ENCODE measurements at regions not wholly inside any gene's neighbourhood (a gene's known extent, or its start where the extent isn't known, plus 50 kb on each side); places are given as distances from the start of the nearest gene placed in this dataset.

- intact Hi-C loops (cut with DNase I; ENCODE audit: low total_unique reads) = no loop called here
- 65 to 76% methylated on average over 35 of the region's 35 CpGs for WGBS, 2 donors
- no peak overlapping the region for H3K4me3 ChIP-seq (ENCODE audit: low read depth, poor library complexity, severe bottlenecking)
- TF ChIP-seq CTCF (IDR thresholded peaks at IDR 0.05) (no peak), POLR2A (IDR thresholded peaks at IDR 0.05) (no peak)
- no peak for DNase-seq (ENCODE audit: low spot score in 2 of 2)
Measured at GRCh38 chr12:34377243-34378035, 355.1 kb downstream of the ALG10 start.

- intact Hi-C loops (cut with DNase I; ENCODE audit: low total_unique reads) = no loop called here
- no peak overlapping the region for H3K4me3 ChIP-seq (ENCODE audit: low read depth, poor library complexity, severe bottlenecking)
- 58 to 69% methylated on average over 16 of the region's 16 CpGs for WGBS, 2 donors
- TF ChIP-seq CTCF (IDR thresholded peaks at IDR 0.05) (no peak), POLR2A (IDR thresholded peaks at IDR 0.05) (no peak)
- DNase-seq (ENCODE audit: low spot score in 2 of 2) = no peak
Measured at GRCh38 chr12:34379142-34379541, 356.8 kb downstream of the ALG10 start.

- intact Hi-C loops (cut with DNase I; ENCODE audit: low total_unique reads) = no loop called here
- DNase-seq (ENCODE audit: low spot score in 2 of 2) = no peak
- no peak overlapping the region for H3K4me3 ChIP-seq (ENCODE audit: low read depth, poor library complexity, severe bottlenecking)
- WGBS, 2 donors = 74 to 75% methylated on average over 13 of the region's 13 CpGs
- TF ChIP-seq POLR2A (IDR thresholded peaks at IDR 0.05) (no peak), CTCF (IDR thresholded peaks at IDR 0.05) (no peak)
Measured at GRCh38 chr12:34384693-34385092, 362.4 kb downstream of the ALG10 start.

- intact Hi-C loops (cut with DNase I; ENCODE audit: low total_unique reads) = no loop called here
- WGBS, 2 donors = 64 to 72% methylated on average over 13 of the region's 13 CpGs
- TF ChIP-seq POLR2A (IDR thresholded peaks at IDR 0.05) = no peak
- TF ChIP-seq CTCF (IDR thresholded peaks at IDR 0.05) = no peak
- DNase-seq (ENCODE audit: low spot score in 2 of 2) = no peak
- no peak overlapping the region for H3K4me3 ChIP-seq (ENCODE audit: low read depth, poor library complexity, severe bottlenecking)
Measured at GRCh38 chr12:34386016-34386415, 363.7 kb downstream of the ALG10 start.

GRCh38 chr12:34386621-34387255 lies 364.4 kb downstream of the ALG10 start:
- no peak for DNase-seq (ENCODE audit: low spot score in 2 of 2)
- no peak for TF ChIP-seq CTCF (IDR thresholded peaks at IDR 0.05)
- TF ChIP-seq POLR2A (IDR thresholded peaks at IDR 0.05) = no peak
- intact Hi-C loops (cut with DNase I; ENCODE audit: low total_unique reads) = no loop called here
- H3K4me3 ChIP-seq (ENCODE audit: low read depth, poor library complexity, severe bottlenecking) = no peak overlapping the region
- WGBS, 2 donors = 67 to 73% methylated on average over 24 of the region's 24 CpGs
